IPS-18c (cell line): ENCODE measurements at regions not wholly inside any gene's neighbourhood (a gene's known extent, or its start where the extent isn't known, plus 50 kb on each side); places are given as distances from the start of the nearest gene placed in this dataset.
"Not testable (repeated sequence)": the region's sequence is repeated elsewhere in the genome, so short reads cannot be mapped to it uniquely, and the experiment has no call there.

Experiments
- H3K4me3 ChIP-seq: 2 replicates; pipeline ENCODE4 v1.7.0; 2013; ENCODE audit warnings: low read depth, mild to moderate bottlenecking, low read length, moderate library complexity; ENCODE audit not compliant: insufficient read depth
- H3K9me3 ChIP-seq: one replicate; pipeline ENCODE4 v1.6.1; 2013; ENCODE audit warnings: mild to moderate bottlenecking, low read length, moderate library complexity; ENCODE audit not compliant: control insufficient read depth, insufficient read depth

GRCh38 chr16:88157686-88158085 is 206.5 kb downstream of the BANP start:
- not testable (repeated sequence) for H3K4me3 ChIP-seq, H3K9me3 ChIP-seq

GRCh38 chr16:88158256-88159045 is 207.2 kb downstream of the BANP start:
- H3K9me3 ChIP-seq, H3K4me3 ChIP-seq: not testable (repeated sequence)

DNA sequence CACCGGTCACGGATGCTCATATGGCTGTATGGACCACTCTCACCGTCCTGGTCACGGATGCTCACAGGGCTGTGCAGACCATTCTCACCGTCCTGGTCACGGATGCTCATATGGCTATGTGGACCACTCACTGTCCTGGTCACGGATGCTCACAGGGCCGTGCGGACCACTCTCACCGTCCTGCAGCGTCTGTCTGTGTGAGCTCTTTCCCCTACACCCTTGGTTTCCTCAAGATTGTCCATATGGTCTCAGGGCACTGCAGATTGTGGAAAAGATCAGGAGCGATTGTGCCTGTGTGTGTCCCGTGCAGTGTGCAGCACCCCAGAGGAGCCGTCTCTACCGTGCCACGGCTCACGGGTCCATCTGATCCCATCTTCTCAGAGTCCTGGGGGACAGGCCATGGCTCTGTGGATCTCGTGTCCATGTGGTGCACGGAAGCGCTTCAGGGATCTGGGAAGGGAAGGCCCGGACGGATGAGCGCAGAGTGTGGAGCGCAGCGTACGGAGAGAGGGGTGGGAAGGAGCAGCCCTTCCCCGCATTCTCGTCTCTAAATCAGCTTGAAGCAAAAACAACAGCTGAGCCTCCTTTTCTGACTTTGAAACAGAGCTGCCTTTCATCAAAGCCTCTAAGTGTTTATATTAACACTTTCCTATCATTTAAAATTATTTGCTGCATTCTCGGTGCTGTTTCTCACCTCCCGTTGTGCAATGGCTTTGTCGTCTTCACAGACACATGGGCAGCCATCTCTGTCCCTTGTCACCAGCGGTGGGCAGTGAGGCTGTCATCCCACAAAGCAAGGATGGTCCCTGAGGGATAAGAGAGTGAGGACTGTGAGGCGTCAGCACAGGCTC is 208.0 kb downstream of the BANP start:
- H3K9me3 ChIP-seq: not testable (repeated sequence)

GRCh38 chr16:88159897-88160335 is 208.7 kb downstream of the BANP start:
- not testable (repeated sequence) for H3K9me3 ChIP-seq, H3K4me3 ChIP-seq

More for the DNA sequence above, 208.0 kb downstream of the BANP start:
- not testable (repeated sequence) for H3K4me3 ChIP-seq

- H3K4me3 ChIP-seq, H3K9me3 ChIP-seq: not testable (repeated sequence)
These were observed 210.0 kb downstream of the BANP start for GRCh38 chr16:88161191-88161590.

DNA sequence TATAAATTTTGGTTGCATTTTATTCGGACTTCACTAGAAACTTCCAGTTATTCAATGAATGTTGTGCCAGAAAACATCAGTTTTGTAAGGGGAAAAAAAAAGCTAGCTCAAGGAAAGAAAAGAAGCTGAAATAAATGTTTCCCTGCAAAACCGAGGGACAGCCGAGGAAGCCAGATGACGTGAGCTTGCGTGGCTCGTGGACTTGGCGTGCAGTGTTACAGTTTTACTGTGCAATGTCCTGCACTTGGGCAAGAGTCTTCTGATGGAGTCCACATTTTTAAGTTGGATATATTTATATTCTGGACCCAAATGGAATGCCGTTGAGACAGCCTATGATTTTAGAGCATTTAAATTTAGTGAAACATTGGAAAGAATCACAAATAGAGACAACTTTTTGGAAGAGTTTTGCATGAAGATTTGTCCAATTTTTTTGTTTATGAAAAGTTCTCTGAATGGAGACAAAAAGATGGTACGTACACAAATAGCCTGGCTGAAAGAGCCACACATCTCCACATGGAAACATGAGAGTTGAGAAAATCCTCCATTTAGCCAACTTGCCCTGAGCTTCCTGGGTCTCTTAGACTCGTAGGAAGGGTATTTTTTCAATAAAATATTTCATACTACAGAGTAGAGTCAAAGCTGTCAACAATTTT is 210.5 kb downstream of the BANP start:
- not testable (repeated sequence) for H3K9me3 ChIP-seq, H3K4me3 ChIP-seq

DNA sequence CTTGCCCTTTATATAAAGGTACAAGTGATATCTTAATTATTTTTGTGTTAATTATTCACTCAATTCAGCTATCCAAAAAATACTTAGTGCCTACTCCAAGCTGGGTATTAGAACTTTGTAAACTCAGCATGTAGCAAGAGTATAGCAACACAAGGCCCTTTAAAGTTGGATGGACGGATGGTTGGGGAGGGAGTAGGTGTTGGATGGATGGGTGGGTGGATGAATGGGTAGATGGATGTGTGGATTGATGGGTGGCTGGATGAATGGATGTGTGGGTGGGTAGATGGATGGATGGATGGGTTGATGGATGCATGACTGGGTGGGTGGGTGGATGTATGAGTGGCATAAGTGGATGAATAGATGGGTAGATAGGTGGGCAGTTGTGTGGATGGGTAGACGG is 211.5 kb downstream of the BANP start:
- H3K9me3 ChIP-seq, H3K4me3 ChIP-seq: not testable (repeated sequence)

GRCh38 chr16:88164196-88165039 is 213.2 kb downstream of the BANP start:
- not testable (repeated sequence) for H3K4me3 ChIP-seq, H3K9me3 ChIP-seq

GRCh38 chr16:88165040-88165544 is 213.9 kb downstream of the BANP start:
- not testable (repeated sequence) for H3K9me3 ChIP-seq, H3K4me3 ChIP-seq

- not testable (repeated sequence) for H3K4me3 ChIP-seq, H3K9me3 ChIP-seq
These were observed 214.4 kb downstream of the BANP start for GRCh38 chr16:88165683-88166082.

DNA sequence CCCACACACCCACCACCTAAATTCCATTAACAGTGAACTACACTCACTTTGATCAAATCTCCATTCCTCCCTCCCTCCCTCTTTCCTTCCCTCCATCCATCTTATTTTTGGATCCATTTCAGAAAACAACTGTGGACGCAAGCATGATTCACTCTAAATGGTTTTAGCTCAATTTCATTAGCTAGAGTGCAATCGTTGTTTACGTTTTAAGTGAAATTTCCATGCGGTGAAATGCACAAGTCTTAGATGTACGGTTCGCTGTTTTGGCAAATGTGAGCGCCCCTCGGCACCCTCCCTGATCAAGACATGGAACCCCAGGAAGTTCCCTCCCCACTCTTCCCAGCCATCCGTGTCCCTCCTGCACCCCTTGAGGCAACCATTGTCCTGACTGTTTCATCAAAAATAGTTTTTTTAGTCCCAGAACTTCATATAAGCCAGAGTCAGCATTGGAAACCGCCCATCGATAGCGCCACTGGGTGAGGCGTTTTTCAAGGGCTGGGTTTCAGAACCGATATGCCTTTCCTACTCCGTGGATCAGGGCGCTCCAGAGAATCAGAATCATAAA is 215.1 kb downstream of the BANP start:
- not testable (repeated sequence) for H3K4me3 ChIP-seq, H3K9me3 ChIP-seq

DNA sequence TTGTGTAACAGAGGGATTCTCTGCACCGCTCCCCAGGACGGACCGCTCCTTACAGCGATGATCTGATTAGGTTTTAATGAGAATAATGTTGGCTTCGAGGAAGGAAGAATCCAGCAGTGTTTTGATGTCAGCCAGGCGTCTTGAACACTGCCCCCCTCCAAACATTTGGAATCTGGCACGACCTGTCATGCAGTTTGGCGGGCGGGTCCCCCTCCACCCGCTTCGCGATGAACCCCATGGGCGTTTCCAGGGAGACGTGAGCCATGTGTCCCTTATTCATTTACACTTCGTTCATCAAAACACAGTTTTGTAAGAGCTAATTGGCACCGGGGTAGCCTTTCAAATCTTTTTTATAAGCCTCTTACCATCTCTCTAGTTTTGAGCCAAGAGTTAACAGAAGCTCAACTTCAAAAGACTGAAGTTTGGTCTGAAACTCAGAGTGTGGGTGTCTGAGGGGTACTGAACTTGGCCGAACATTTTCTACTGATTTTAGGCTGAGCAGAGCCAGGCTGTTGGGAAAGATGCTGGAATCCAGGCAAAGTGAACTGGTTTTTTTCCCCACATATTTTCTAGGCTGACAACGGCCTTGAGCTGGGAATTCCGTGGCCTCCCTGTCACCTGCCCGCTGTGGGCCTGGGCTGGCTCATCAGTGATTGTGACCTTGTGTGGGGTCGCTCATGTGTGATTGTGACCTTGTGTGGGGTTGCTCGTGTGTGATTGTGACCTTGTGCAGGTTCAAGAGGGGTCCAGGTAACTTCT is 214.8 kb upstream of the ZNF469 start:
- H3K9me3 ChIP-seq, H3K4me3 ChIP-seq: not testable (repeated sequence)

DNA sequence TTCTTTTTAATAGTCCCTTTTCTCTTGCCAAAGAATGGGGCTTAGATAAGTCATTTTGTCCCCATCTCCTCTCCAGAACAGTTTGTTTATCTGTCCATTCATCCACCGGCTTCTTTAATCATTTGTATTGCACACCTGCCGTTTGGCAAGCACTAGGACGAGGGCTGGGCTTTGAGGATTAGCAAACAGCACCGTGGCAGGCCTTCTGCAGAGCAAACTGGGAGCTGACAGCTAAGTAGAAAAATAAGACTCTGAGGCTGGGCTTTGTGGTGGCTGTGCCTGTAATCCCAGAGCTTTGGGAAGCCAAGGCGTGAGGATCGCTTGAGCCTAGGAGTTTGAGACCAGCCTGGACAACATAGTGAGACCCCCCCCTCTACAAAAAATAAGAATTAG is 214.2 kb upstream of the ZNF469 start:
- not testable (repeated sequence) for H3K4me3 ChIP-seq, H3K9me3 ChIP-seq

- H3K4me3 ChIP-seq: not testable (repeated sequence)
These were observed 213.5 kb upstream of the ZNF469 start for GRCh38 chr16:88169136-88169830.

DNA sequence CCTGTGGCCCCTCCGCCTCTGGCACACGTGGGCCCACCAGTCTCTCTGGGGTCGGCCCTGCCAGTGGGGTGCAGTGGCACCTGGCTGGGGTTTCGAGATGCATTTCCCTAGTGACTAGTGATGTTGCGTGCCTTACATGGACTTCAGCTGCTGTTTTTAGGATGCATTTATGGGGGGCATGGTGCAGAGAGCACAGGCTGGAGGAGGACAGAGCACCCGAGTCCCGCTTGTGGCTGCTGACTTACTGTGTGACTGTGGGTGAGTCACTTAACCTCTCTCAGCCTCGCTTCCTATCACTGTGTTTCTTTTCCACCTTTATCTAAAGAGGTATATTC is 213.0 kb upstream of the ZNF469 start:
- H3K9me3 ChIP-seq, H3K4me3 ChIP-seq: not testable (repeated sequence)

More at GRCh38 chr16:88169136-88169830, 213.5 kb upstream of the ZNF469 start:
- not testable (repeated sequence) for H3K9me3 ChIP-seq
